ENCODE measurements at regions not wholly inside any gene's neighbourhood (a gene's known extent, or its start where the extent isn't known, plus 50 kb on each side); places are given as distances from the start of the nearest gene placed in this dataset.

DNA sequence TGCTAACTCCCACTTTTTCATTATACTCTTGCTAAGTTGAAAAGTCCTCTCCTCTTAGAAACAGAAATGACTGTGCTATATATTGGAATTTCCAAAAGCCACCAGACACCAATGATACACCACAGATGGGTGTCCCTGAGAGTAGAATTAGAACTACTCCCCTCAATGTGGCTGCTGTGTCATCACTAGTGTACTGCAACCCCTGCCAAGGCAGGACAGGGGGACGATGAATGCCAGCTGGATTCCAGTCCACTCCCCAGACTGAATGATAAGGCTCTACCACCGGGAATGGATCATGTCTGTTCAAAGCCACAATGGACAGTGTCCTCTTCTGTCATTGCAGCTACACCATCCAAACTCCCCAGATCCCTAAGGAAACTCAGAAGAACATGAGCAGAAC is 69.7 kb upstream of the EDNRB start:
- TF ChIP-seq, protein P1, sequence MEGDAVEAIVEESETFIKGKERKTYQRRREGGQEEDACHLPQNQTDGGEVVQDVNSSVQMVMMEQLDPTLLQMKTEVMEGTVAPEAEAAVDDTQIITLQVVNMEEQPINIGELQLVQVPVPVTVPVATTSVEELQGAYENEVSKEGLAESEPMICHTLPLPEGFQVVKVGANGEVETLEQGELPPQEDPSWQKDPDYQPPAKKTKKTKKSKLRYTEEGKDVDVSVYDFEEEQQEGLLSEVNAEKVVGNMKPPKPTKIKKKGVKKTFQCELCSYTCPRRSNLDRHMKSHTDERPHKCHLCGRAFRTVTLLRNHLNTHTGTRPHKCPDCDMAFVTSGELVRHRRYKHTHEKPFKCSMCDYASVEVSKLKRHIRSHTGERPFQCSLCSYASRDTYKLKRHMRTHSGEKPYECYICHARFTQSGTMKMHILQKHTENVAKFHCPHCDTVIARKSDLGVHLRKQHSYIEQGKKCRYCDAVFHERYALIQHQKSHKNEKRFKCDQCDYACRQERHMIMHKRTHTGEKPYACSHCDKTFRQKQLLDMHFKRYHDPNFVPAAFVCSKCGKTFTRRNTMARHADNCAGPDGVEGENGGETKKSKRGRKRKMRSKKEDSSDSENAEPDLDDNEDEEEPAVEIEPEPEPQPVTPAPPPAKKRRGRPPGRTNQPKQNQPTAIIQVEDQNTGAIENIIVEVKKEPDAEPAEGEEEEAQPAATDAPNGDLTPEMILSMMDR (IDR thresholded peaks at IDR 0.05), result no peak
- TF ChIP-seq POLR2A (IDR thresholded peaks at IDR 0.05), result no peak
